ENCODE measurements at regions not wholly inside any gene's neighbourhood (a gene's known extent, or its start where the extent isn't known, plus 50 kb on each side); places are given as distances from the start of the nearest gene placed in this dataset.

DNA sequence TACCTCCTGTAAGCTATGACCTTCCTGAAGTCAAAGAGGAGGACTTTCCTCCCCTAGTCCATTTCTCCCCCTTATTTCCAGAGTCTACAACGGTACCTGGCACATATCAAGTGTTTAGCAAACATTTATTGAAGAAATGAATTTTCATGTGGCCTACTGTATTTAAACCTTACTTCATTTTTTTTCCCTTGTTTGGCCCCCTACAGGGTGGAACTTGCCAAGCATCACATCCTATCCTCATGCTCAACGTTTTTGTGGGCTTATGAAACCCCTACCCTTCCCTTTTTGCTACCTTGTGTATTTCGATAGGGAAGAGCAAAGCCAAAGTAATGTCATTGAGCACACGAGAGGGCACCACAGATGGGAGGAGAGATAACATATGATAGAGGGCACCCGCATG is 1857.8 kb upstream of the WWC1 start:
- TF ChIP-seq FOXA2 (IDR thresholded peaks at IDR 0.05) (no peak), GABPA (IDR thresholded peaks at IDR 0.05 in 1 of 2, conservative IDR thresholded peaks at IDR 0.05 in 1 of 2) (no peak), EGR1 (IDR thresholded peaks at IDR 0.05; ENCODE audit: low read depth in 2 of 2) (no peak), SP1 (IDR thresholded peaks at IDR 0.05) (no peak), FOXA1 (IDR thresholded peaks at IDR 0.05) (no peak), NR2F2 (IDR thresholded peaks at IDR 0.05) (no peak), JUND (IDR thresholded peaks at IDR 0.05) (no peak), RXRA (IDR thresholded peaks at IDR 0.05) (no peak)
- TF ChIP-seq, protein P1, sequence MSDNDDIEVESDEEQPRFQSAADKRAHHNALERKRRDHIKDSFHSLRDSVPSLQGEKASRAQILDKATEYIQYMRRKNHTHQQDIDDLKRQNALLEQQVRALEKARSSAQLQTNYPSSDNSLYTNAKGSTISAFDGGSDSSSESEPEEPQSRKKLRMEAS (IDR thresholded peaks at IDR 0.05), result no peak
- TF ChIP-seq, protein P2, sequence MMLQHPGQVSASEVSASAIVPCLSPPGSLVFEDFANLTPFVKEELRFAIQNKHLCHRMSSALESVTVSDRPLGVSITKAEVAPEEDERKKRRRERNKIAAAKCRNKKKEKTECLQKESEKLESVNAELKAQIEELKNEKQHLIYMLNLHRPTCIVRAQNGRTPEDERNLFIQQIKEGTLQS (IDR thresholded peaks at IDR 0.05), result no peak
- TF ChIP-seq, protein P3, sequence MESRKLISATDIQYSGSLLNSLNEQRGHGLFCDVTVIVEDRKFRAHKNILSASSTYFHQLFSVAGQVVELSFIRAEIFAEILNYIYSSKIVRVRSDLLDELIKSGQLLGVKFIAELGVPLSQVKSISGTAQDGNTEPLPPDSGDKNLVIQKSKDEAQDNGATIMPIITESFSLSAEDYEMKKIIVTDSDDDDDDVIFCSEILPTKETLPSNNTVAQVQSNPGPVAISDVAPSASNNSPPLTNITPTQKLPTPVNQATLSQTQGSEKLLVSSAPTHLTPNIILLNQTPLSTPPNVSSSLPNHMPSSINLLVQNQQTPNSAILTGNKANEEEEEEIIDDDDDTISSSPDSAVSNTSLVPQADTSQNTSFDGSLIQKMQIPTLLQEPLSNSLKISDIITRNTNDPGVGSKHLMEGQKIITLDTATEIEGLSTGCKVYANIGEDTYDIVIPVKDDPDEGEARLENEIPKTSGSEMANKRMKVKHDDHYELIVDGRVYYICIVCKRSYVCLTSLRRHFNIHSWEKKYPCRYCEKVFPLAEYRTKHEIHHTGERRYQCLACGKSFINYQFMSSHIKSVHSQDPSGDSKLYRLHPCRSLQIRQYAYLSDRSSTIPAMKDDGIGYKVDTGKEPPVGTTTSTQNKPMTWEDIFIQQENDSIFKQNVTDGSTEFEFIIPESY (IDR thresholded peaks at IDR 0.05), result no peak
- TF ChIP-seq, protein P4, sequence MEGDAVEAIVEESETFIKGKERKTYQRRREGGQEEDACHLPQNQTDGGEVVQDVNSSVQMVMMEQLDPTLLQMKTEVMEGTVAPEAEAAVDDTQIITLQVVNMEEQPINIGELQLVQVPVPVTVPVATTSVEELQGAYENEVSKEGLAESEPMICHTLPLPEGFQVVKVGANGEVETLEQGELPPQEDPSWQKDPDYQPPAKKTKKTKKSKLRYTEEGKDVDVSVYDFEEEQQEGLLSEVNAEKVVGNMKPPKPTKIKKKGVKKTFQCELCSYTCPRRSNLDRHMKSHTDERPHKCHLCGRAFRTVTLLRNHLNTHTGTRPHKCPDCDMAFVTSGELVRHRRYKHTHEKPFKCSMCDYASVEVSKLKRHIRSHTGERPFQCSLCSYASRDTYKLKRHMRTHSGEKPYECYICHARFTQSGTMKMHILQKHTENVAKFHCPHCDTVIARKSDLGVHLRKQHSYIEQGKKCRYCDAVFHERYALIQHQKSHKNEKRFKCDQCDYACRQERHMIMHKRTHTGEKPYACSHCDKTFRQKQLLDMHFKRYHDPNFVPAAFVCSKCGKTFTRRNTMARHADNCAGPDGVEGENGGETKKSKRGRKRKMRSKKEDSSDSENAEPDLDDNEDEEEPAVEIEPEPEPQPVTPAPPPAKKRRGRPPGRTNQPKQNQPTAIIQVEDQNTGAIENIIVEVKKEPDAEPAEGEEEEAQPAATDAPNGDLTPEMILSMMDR (IDR thresholded peaks at IDR 0.05; ENCODE audit: low read depth, low read length, missing input control), result no peak
- 68% methylated on average over 5 of the region's 5 CpGs for WGBS
- H3K9ac ChIP-seq (ENCODE audit: low read depth in 1 of 2, low read length in 2 of 2), result no peak overlapping the region
- H3K36me3 ChIP-seq (ENCODE audit: control insufficient read depth in 4 of 4, insufficient read depth in 3 of 4, low read depth in 1 of 4, low read length in 3 of 4), result no peaks in the 10 kb centered on the region
- no peaks in the 10 kb centered on the region for H3K9me3 ChIP-seq (ENCODE audit: control insufficient read depth in 4 of 4, low read length in 3 of 4)
- H3K4me3 ChIP-seq (ENCODE audit: low read depth in 1 of 3, low read length in 3 of 3), result no peak overlapping the region
- no peak for DNase-seq (ENCODE audit: low spot score)
- H3K27me3 ChIP-seq (ENCODE audit: control insufficient read depth in 4 of 4, insufficient read depth in 4 of 4, low read length in 3 of 4), result no peaks in the 10 kb centered on the region
- H3K4me1 ChIP-seq (ENCODE audit: control insufficient read depth in 4 of 4, insufficient read depth in 4 of 4, low read length in 3 of 4), result no peaks in the 10 kb centered on the region
- no peak overlapping the region for H3K27ac ChIP-seq (ENCODE audit: low read depth in 1 of 2, low read length in 2 of 2)

DNA sequence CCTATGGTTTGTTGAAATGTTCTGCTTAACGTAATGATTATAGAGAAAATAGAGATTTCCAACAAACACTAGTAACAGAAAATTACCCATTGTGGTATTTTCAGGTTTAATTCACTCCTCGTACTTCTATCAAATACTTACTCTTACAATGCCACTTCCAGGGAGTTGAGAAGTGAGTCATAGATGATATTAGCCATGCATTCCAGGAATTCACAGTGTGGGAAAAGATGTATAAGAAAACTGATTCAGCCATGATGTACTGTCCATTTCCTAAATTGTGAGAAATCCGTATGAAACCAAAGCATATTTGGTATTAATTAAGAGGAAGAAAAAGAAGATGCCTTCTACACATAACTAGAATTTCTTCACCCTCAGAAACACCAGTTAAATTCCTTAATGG is 1854.6 kb upstream of the WWC1 start:
- no peak for DNase-seq (ENCODE audit: low spot score)
- WGBS, result 72% methylated on average over 3 of the region's 3 CpGs
- TF ChIP-seq GABPA (IDR thresholded peaks at IDR 0.05 in 1 of 2, conservative IDR thresholded peaks at IDR 0.05 in 1 of 2) (no peak), EGR1 (IDR thresholded peaks at IDR 0.05; ENCODE audit: low read depth in 2 of 2) (no peak), HNF4A (conservative IDR thresholded peaks at IDR 0.05) (no peak), NR2F2 (IDR thresholded peaks at IDR 0.05) (no peak)
- TF ChIP-seq, protein P3 (IDR thresholded peaks at IDR 0.05), result no peak
- TF ChIP-seq, protein P5, sequence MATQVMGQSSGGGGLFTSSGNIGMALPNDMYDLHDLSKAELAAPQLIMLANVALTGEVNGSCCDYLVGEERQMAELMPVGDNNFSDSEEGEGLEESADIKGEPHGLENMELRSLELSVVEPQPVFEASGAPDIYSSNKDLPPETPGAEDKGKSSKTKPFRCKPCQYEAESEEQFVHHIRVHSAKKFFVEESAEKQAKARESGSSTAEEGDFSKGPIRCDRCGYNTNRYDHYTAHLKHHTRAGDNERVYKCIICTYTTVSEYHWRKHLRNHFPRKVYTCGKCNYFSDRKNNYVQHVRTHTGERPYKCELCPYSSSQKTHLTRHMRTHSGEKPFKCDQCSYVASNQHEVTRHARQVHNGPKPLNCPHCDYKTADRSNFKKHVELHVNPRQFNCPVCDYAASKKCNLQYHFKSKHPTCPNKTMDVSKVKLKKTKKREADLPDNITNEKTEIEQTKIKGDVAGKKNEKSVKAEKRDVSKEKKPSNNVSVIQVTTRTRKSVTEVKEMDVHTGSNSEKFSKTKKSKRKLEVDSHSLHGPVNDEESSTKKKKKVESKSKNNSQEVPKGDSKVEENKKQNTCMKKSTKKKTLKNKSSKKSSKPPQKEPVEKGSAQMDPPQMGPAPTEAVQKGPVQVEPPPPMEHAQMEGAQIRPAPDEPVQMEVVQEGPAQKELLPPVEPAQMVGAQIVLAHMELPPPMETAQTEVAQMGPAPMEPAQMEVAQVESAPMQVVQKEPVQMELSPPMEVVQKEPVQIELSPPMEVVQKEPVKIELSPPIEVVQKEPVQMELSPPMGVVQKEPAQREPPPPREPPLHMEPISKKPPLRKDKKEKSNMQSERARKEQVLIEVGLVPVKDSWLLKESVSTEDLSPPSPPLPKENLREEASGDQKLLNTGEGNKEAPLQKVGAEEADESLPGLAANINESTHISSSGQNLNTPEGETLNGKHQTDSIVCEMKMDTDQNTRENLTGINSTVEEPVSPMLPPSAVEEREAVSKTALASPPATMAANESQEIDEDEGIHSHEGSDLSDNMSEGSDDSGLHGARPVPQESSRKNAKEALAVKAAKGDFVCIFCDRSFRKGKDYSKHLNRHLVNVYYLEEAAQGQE (IDR thresholded peaks at IDR 0.05), result no peak
- Histone ChIP-seq H3K27ac (ENCODE audit: low read depth in 1 of 2, low read length in 2 of 2) (no peak overlapping the region), H3K9me3 (ENCODE audit: control insufficient read depth in 4 of 4, low read length in 3 of 4) (no peaks in the 10 kb centered on the region), H3K9ac (ENCODE audit: low read depth in 1 of 2, low read length in 2 of 2) (no peak overlapping the region), H3K27me3 (ENCODE audit: control insufficient read depth in 4 of 4, insufficient read depth in 4 of 4, low read length in 3 of 4) (no peaks in the 10 kb centered on the region), H3K4me3 (ENCODE audit: low read depth in 1 of 3, low read length in 3 of 3) (no peak overlapping the region), H3K36me3 (ENCODE audit: control insufficient read depth in 4 of 4, insufficient read depth in 3 of 4, low read depth in 1 of 4, low read length in 3 of 4) (no peaks in the 10 kb centered on the region), H3K4me1 (ENCODE audit: control insufficient read depth in 4 of 4, insufficient read depth in 4 of 4, low read length in 3 of 4) (no peaks in the 10 kb centered on the region)

Measured in liver (tissue), 8 donors.